Fibroblast of lung (primary cell): ENCODE measurements at regions not wholly inside any gene's neighbourhood (a gene's known extent, or its start where the extent isn't known, plus 50 kb on each side); places are given as distances from the start of the nearest gene placed in this dataset.

Source experiments
- EZH2 ChIP-seq: IDR thresholded peaks from 2 replicates; pipeline ENCODE4 v1.5.1; 2012; ENCODE audit warnings: low read length, control low read depth, mild to moderate bottlenecking; ENCODE audit errors: missing control alignments
- TF ChIP-seq, protein P1 (sequence below), 2 donors: IDR thresholded peaks in 1 of 2; conservative IDR thresholded peaks in 1 of 2; 1 replicate in 1 of 2; 2 replicates in 1 of 2; pipeline ENCODE4 v1.5.1; 2011 to 2012; ENCODE audit warnings: low read length in 2 of 2, control low read depth in 1 of 2, inconsistent platforms in 1 of 2, low read depth in 1 of 2, mild to moderate bottlenecking in 1 of 2

DNA sequence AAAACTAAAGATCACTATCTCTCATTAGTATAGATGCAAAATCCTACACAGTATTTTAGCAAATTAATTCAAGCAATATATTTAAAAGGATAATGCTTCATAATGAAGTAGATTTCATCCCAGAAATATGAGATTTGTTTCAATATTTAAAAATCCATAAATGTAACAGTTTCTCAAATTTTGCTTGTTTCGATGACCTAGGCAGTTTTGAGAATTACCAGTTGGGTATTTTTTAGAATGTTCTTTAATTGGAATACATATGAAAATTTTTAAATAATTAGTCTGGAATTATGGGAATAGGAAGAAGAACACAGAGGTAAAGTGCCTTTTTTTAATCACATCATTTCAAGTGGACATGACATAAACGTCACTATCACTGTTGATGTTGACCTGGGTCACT, 192.3 kb downstream of the FBXO8 start:
- TF ChIP-seq, protein P1, sequence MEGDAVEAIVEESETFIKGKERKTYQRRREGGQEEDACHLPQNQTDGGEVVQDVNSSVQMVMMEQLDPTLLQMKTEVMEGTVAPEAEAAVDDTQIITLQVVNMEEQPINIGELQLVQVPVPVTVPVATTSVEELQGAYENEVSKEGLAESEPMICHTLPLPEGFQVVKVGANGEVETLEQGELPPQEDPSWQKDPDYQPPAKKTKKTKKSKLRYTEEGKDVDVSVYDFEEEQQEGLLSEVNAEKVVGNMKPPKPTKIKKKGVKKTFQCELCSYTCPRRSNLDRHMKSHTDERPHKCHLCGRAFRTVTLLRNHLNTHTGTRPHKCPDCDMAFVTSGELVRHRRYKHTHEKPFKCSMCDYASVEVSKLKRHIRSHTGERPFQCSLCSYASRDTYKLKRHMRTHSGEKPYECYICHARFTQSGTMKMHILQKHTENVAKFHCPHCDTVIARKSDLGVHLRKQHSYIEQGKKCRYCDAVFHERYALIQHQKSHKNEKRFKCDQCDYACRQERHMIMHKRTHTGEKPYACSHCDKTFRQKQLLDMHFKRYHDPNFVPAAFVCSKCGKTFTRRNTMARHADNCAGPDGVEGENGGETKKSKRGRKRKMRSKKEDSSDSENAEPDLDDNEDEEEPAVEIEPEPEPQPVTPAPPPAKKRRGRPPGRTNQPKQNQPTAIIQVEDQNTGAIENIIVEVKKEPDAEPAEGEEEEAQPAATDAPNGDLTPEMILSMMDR (conservative IDR thresholded peaks at IDR 0.05 in 1 of 2, IDR thresholded peaks at IDR 0.05 in 1 of 2; ENCODE audit: low read depth in 1 of 2, low read length in 2 of 2): no peak
- no peak for TF ChIP-seq EZH2
